ENCODE measurements at regions not wholly inside any gene's neighbourhood (a gene's known extent, or its start where the extent isn't known, plus 50 kb on each side); places are given as distances from the start of the nearest gene placed in this dataset.

- no peaks in the 10 kb centered on the region for H3K27me3 Mint-ChIP-seq (ENCODE audit: unreplicated experiment)
- no peaks in the 10 kb centered on the region for H3K36me3 Mint-ChIP-seq (ENCODE audit: unreplicated experiment)
- H3K4me1 Mint-ChIP-seq (ENCODE audit: unreplicated experiment), result peaks cover 45% of the 10 kb centered on the region
- no peak overlapping the region for H3K27ac Mint-ChIP-seq (ENCODE audit: unreplicated experiment)
- TF ChIP-seq CTCF (IDR thresholded peaks at IDR 0.05), result no peak
- DNase-seq (ENCODE audit: extremely low spot score, unreplicated experiment), result no peak
- no peaks in the 10 kb centered on the region for H3K9me3 Mint-ChIP-seq (ENCODE audit: unreplicated experiment)
- no peak overlapping the region for H3K4me3 Mint-ChIP-seq (ENCODE audit: unreplicated experiment)
Observed at GRCh38 chr15:39142500-39142899, 438.4 kb upstream of the THBS1 start.

- no peak for TF ChIP-seq CTCF (IDR thresholded peaks at IDR 0.05)
- no peak overlapping the region for H3K27ac Mint-ChIP-seq (ENCODE audit: unreplicated experiment)
- H3K4me1 Mint-ChIP-seq (ENCODE audit: unreplicated experiment), result peaks cover 46% of the 10 kb centered on the region
- no peaks in the 10 kb centered on the region for H3K9me3 Mint-ChIP-seq (ENCODE audit: unreplicated experiment)
- no peaks in the 10 kb centered on the region for H3K36me3 Mint-ChIP-seq (ENCODE audit: unreplicated experiment)
- DNase-seq (ENCODE audit: extremely low spot score, unreplicated experiment), result no peak
- no peak overlapping the region for H3K4me3 Mint-ChIP-seq (ENCODE audit: unreplicated experiment)
- no peaks in the 10 kb centered on the region for H3K27me3 Mint-ChIP-seq (ENCODE audit: unreplicated experiment)
Observed at GRCh38 chr15:39143479-39143878, 437.4 kb upstream of the THBS1 start.

- TF ChIP-seq CTCF (IDR thresholded peaks at IDR 0.05), result no peak
- H3K4me3 Mint-ChIP-seq (ENCODE audit: unreplicated experiment), result no peak overlapping the region
- H3K27ac Mint-ChIP-seq (ENCODE audit: unreplicated experiment), result peak overlapping the region; percentile 50
- peaks cover 46% of the 10 kb centered on the region for H3K4me1 Mint-ChIP-seq (ENCODE audit: unreplicated experiment)
- H3K36me3 Mint-ChIP-seq (ENCODE audit: unreplicated experiment), result peaks cover 2% of the 10 kb centered on the region
- H3K27me3 Mint-ChIP-seq (ENCODE audit: unreplicated experiment), result no peaks in the 10 kb centered on the region
- no peaks in the 10 kb centered on the region for H3K9me3 Mint-ChIP-seq (ENCODE audit: unreplicated experiment)
- no peak for DNase-seq (ENCODE audit: extremely low spot score, unreplicated experiment)
Observed at GRCh38 chr15:39144051-39144450, 436.8 kb upstream of the THBS1 start.

GRCh38 chr15:39144613-39145499, 436.0 kb upstream of the THBS1 start:
- H3K27ac Mint-ChIP-seq (ENCODE audit: unreplicated experiment), result peak overlapping the region; percentile 50

More at GRCh38 chr15:39144613-39145499, 436.0 kb upstream of the THBS1 start:
- DNase-seq (ENCODE audit: extremely low spot score, unreplicated experiment), result no peak
- no peak for TF ChIP-seq CTCF (IDR thresholded peaks at IDR 0.05)
- peaks cover 2% of the 10 kb centered on the region for H3K36me3 Mint-ChIP-seq (ENCODE audit: unreplicated experiment)
- H3K9me3 Mint-ChIP-seq (ENCODE audit: unreplicated experiment), result no peaks in the 10 kb centered on the region
- H3K4me1 Mint-ChIP-seq (ENCODE audit: unreplicated experiment), result peaks cover 50% of the 10 kb centered on the region
- H3K4me3 Mint-ChIP-seq (ENCODE audit: unreplicated experiment), result no peak overlapping the region
- H3K27me3 Mint-ChIP-seq (ENCODE audit: unreplicated experiment), result no peaks in the 10 kb centered on the region

Data from osteocyte (in vitro differentiated cells).